ENCODE measurements at regions not wholly inside any gene's neighbourhood (a gene's known extent, or its start where the extent isn't known, plus 50 kb on each side); places are given as distances from the start of the nearest gene placed in this dataset.

DNA sequence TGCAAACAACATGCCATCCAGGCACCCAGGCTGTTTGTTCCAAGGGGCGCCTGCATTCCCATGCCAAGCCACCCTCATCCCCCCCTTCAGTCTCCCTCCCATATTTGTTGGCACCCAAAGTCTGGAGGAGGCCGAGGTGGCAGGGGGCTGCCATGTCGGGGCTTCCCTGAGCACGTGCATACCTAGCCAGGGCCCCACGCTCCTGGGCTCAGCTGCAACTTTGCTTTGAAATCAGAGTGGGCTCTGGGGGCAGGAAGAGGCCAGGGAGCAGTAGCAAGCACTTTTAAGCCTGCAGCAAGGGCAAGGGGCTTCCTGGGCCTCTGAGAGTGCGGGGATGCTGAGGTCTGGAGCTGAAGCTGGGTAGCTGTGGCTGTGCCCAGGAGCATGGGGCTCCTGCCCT lies 655.9 kb upstream of the EYS start:
- TF ChIP-seq, protein P1, sequence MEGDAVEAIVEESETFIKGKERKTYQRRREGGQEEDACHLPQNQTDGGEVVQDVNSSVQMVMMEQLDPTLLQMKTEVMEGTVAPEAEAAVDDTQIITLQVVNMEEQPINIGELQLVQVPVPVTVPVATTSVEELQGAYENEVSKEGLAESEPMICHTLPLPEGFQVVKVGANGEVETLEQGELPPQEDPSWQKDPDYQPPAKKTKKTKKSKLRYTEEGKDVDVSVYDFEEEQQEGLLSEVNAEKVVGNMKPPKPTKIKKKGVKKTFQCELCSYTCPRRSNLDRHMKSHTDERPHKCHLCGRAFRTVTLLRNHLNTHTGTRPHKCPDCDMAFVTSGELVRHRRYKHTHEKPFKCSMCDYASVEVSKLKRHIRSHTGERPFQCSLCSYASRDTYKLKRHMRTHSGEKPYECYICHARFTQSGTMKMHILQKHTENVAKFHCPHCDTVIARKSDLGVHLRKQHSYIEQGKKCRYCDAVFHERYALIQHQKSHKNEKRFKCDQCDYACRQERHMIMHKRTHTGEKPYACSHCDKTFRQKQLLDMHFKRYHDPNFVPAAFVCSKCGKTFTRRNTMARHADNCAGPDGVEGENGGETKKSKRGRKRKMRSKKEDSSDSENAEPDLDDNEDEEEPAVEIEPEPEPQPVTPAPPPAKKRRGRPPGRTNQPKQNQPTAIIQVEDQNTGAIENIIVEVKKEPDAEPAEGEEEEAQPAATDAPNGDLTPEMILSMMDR (IDR thresholded peaks at IDR 0.05; ENCODE audit: borderline replicate concordance, extremely low read depth, low read length, poor library complexity, severe bottlenecking), result no peak
- TF ChIP-seq EZH2 (IDR thresholded peaks at IDR 0.05; ENCODE audit: borderline replicate concordance, low read depth, low read length, severe bottlenecking), result no peak
